IPS-15b (cell line): ENCODE measurements at regions not wholly inside any gene's neighbourhood (a gene's known extent, or its start where the extent isn't known, plus 50 kb on each side); places are given as distances from the start of the nearest gene placed in this dataset.
"Not testable (repeated sequence)": the region's sequence is repeated elsewhere in the genome, so short reads cannot be mapped to it uniquely, and the experiment has no call there.

Experiments
- H3K27me3 ChIP-seq: one replicate; pipeline ENCODE4 v1.6.1; 2013; ENCODE audit warnings: low read length; ENCODE audit not compliant: control insufficient read depth, insufficient read depth
- H3K36me3 ChIP-seq: one replicate; pipeline ENCODE4 v1.6.1; 2013; ENCODE audit warnings: low read length; ENCODE audit not compliant: control insufficient read depth, insufficient read depth
- H3K4me1 ChIP-seq: one replicate; pipeline ENCODE4 v1.6.1; 2013; ENCODE audit warnings: mild to moderate bottlenecking, low read length; ENCODE audit not compliant: control insufficient read depth, insufficient read depth
- H3K4me3 ChIP-seq: one replicate; pipeline ENCODE4 v1.5.1; 2013; ENCODE audit warnings: low read depth, low read length
- H3K9ac ChIP-seq: one replicate; pipeline ENCODE4 v1.6.1; 2013; ENCODE audit warnings: low read depth, mild to moderate bottlenecking, low read length
- H3K9me3 ChIP-seq: one replicate; pipeline ENCODE4 v1.6.1; 2013; ENCODE audit warnings: mild to moderate bottlenecking, low read length; ENCODE audit not compliant: control insufficient read depth, insufficient read depth

DNA sequence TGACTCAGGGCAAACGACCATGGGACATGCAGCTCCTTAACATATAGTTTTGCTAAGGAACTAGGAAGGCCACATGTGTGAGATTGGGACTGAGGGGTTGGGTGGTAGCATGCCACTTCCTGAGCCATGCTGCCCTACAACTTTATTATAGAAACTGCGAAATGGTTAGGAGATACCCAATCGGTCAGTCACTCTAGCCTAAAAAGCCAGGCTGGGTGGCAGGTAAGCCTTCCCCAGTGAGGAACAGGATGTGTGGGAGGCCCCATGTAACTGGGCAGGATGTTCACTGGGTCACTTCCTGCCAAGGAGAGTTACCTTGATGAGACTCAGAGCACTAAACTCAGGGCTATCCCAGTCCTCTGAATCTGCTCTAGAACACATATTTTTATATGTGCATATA, 123.5 kb downstream of the MAP3K7 start:
- H3K27me3 ChIP-seq, result no peaks in the 10 kb centered on the region
- H3K9me3 ChIP-seq, result no peaks in the 10 kb centered on the region
- H3K4me3 ChIP-seq, result no peak overlapping the region
- H3K4me1 ChIP-seq, result peaks cover 4% of the 10 kb centered on the region
- H3K36me3 ChIP-seq, result no peaks in the 10 kb centered on the region
- H3K9ac ChIP-seq, result no peak overlapping the region

DNA sequence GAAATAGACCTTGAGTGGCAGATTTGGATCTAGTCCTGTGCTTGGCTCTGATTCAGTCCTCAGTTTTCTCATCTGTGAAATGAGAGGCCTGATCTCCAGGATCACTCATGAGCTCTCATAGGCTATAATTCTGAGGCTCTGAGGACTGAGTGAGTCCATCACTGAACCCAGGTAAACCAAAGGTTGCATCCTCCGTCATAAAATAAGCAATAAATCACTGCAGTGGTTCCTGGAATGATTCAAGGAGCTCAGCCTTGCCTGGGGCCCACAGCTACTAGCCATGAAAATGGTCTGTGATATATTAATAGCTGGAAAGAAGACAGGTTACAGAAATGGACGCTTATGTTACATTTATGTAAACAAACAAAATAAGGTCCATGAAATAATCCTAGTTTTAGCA, 124.8 kb downstream of the MAP3K7 start:
- H3K4me3 ChIP-seq, result no peak overlapping the region
- peaks cover 4% of the 10 kb centered on the region for H3K4me1 ChIP-seq
- no peak overlapping the region for H3K9ac ChIP-seq
- no peaks in the 10 kb centered on the region for H3K9me3 ChIP-seq
- no peaks in the 10 kb centered on the region for H3K27me3 ChIP-seq
- no peaks in the 10 kb centered on the region for H3K36me3 ChIP-seq

DNA sequence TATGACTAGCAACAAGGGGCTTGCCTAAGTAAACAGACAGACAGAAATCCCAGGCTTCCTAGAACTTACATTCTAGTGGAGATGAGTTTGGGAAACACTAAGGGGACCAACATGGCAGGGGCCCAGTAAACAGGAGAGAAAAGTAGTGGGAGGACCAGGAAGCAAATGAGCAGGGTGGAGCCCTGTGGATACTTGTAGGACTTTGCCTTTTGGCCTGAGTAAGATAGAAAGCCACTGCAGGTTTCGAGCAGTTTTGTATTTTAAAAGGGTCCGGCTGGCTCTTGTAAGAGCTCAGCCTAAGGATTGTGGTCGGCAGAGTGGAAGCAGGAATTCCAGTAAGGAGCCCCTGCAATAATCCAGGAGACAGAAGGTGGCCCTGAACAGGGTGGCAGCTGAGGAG, 125.5 kb downstream of the MAP3K7 start:
- H3K27me3 ChIP-seq, result no peaks in the 10 kb centered on the region
- no peak overlapping the region for H3K4me3 ChIP-seq
- peaks cover under 1% of the 10 kb centered on the region for H3K4me1 ChIP-seq
- no peaks in the 10 kb centered on the region for H3K9me3 ChIP-seq
- H3K9ac ChIP-seq, result no peak overlapping the region
- no peaks in the 10 kb centered on the region for H3K36me3 ChIP-seq

DNA sequence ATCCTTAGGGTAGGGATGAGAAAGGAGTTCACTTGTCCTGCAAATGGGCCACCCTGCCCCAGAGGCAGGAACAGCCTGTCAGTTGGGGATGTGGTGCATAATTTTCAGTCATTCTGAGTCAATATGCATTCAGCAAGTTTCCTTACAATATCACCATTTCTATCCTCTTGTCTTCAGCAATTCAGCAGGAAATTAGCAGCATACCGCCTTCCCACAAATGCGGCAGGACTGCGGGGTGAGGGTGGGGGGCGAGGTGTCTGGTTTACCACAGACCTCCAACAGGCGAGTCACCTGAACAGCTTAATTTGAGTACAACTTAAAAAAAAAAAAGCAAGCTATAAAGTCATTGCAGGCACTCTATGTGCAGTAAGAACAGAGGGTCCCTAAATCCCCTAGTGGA, 126.8 kb downstream of the MAP3K7 start:
- Histone ChIP-seq H3K4me1 (no peaks in the 10 kb centered on the region), H3K9me3 (no peaks in the 10 kb centered on the region), H3K9ac (no peak overlapping the region), H3K36me3 (no peaks in the 10 kb centered on the region), H3K27me3 (no peaks in the 10 kb centered on the region), H3K4me3 (no peak overlapping the region)

DNA sequence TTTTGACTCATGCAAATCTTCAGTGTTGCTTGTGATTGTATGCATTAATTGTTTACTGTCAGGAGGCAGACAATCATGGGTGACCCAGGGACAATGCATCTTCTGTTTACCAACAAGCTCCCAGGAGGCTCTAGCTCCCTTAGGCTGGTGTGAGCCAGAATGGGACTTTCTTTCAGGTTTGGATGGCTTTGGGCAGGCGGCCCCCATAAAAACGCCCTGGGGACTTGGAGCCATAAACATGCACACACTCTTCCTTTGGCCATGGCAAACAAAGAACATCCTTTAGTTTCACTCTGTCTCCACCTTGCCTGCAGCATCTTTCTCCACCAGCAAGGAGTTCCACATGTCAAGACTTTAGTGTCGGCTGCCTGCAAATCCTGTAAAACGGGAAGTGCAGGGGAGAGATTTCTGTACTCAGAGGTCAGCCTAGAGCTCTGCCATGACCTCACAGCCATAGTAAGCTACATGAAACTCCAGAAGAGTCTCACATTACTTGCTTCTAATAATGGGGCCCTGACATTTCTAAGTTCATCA, 127.6 kb downstream of the MAP3K7 start:
- Histone ChIP-seq H3K27me3 (no peaks in the 10 kb centered on the region), H3K36me3 (no peaks in the 10 kb centered on the region), H3K4me3 (no peak overlapping the region), H3K9me3 (no peaks in the 10 kb centered on the region), H3K9ac (no peak overlapping the region), H3K4me1 (no peaks in the 10 kb centered on the region)

DNA sequence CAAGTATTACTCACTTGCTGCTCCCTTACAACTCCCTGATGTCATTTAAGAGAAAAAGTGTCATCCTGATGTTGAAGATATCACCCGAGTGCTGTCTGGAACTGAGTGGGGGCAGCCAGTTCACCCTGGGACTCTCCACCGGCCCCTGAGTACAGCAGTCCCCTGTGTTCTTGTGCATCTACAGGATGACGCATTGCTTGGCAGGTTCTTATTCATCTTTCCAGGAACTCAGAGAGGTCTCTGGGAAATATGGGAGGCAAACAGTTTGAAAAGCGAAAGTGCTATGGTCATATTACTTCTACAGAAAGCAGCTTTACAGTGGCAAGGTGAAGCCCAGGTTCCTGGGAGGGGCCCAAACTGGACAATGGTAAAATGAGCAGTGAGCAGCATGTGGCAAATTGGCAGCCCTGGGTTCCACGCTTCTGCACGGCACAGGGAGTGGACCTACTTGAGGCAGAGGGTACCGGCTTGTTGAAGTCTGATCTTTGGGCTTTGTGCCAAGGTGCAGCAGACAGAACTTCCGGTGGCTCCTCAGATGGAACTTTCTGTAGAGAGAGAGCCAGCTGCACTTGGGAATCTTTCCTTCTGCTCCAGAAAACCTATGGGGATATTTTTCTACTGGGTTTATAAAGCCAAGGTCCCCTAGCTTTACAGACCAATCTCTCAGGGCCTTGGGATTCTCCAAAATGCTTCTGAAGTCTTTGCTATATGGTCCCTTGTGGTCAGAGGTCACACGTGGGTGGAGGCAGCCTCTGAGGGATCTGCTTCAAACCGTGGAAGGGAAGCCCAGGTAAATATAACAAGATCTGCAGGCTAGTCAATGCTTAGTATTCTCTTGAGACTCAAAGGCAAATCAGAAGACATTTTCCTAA, 128.3 kb downstream of the MAP3K7 start:
- Histone ChIP-seq H3K4me1 (no peaks in the 10 kb centered on the region), H3K9ac (no peak overlapping the region), H3K4me3 (no peak overlapping the region), H3K9me3 (no peaks in the 10 kb centered on the region), H3K27me3 (no peaks in the 10 kb centered on the region), H3K36me3 (no peaks in the 10 kb centered on the region)

DNA sequence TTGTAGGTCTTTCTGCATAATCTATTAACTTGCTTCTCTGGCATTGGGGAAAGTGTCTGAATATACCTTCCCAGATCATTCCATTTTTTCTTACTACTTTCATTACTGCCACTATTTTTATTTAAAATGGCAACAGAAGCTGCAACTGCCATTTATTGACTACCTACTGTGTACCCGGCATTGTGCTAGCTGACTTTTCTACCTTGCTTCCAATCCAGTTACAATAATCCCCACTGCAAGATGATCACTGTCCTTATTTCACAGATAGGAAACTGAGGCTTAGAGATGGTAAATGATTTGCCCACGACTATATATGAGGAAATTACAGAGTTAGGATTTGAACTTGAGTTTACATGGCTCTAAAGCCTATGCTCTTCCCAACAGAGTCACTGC, 129.0 kb downstream of the MAP3K7 start:
- no peaks in the 10 kb centered on the region for H3K4me1 ChIP-seq
- H3K9ac ChIP-seq, result no peak overlapping the region
- no peak overlapping the region for H3K4me3 ChIP-seq
- no peaks in the 10 kb centered on the region for H3K9me3 ChIP-seq
- H3K27me3 ChIP-seq, result no peaks in the 10 kb centered on the region
- no peaks in the 10 kb centered on the region for H3K36me3 ChIP-seq

DNA sequence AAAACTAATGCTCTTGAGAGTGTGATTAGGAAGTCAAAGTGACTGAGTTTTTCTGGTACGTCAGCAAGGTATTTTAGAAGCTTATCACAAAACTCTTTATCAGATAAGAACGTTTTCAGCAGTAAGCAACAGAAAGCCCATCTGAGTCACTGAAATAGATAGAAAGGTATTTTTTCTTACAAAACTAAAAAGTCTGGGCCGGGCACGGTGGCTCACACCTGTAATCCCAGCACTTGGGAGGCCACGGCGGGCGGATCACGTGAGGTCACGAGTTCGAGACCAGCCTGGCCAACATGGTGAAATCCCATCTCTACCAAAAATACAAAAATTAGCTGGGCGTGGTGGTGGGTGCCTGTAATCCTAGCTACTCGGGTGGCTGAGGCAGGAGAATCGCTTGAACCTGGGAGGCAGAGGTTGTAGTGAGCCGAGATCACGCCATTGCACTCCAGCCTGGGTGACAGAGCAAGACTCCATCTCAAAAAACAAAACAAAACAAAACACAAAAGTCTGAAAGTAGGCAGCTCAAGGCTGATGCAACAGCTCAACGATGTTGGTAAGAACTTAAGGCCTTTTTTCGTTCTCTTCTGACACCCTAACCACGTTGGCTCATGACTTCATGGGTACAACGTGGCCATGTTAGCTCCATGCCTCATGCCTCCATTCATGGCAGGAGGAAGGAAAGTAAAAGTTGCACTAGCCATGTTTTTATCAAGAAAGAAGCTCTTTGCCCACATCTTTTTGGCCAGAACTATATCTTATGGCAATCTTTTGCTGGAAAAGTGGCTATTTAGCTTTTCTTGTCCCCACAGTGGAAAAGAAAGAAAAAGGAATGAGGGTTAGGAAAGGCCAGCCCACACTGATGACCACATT, 129.6 kb downstream of the MAP3K7 start:
- not testable (repeated sequence) for H3K27me3 ChIP-seq, H3K36me3 ChIP-seq, H3K9me3 ChIP-seq, H3K4me3 ChIP-seq, H3K4me1 ChIP-seq, H3K9ac ChIP-seq

DNA sequence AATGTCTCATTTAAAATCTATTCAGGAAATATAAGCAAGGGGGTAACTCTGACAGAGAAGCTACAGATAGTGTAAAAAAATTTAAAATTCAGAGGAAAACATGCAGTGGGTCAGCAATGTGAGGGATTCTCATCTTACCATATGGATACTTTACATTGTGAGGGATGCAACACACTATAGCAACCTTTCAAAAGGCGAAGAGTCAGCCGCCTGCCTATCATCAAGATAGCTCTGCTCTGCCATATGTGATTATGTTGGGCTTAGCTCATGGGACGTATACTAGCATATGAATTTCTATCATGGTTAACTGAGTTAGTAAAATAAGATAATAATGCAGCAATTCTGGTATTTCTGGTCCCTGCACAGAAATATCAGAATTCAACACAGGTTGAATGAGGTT, 130.9 kb downstream of the MAP3K7 start:
- Histone ChIP-seq H3K27me3 (no peaks in the 10 kb centered on the region), H3K4me3 (no peak overlapping the region), H3K4me1 (peaks cover 2% of the 10 kb centered on the region), H3K9me3 (no peaks in the 10 kb centered on the region), H3K36me3 (no peaks in the 10 kb centered on the region), H3K9ac (no peak overlapping the region)

DNA sequence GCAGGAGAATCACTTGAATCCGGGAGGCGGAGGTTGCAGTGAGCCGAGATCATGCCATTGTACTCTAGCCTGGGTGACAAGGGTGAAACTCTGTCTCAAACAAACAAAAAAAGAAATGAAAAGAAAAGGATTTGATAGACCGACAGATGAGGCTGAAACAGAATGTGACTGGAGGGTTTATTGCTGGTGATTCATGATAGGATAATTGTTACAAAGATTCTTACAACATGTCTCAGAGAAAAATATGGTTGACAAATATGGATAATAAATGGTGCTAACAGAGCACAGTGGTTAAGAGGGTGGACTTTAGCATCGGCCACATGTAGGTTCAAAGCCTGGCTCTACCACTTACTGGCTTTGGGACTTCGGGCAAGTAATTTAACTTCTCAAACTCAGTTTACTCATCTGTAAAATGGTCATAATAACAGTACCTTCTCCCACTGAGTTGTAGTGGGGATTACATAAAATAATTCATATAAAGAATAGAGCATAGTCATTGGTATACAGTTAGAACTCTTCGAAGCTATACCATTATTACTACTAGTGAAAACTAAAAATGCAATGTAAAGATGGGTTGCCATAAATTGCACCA, 131.9 kb downstream of the MAP3K7 start:
- no peak overlapping the region for H3K4me3 ChIP-seq
- no peaks in the 10 kb centered on the region for H3K9me3 ChIP-seq
- H3K4me1 ChIP-seq, result peaks cover 13% of the 10 kb centered on the region
- no peaks in the 10 kb centered on the region for H3K27me3 ChIP-seq
- H3K9ac ChIP-seq, result no peak overlapping the region
- H3K36me3 ChIP-seq, result no peaks in the 10 kb centered on the region

DNA sequence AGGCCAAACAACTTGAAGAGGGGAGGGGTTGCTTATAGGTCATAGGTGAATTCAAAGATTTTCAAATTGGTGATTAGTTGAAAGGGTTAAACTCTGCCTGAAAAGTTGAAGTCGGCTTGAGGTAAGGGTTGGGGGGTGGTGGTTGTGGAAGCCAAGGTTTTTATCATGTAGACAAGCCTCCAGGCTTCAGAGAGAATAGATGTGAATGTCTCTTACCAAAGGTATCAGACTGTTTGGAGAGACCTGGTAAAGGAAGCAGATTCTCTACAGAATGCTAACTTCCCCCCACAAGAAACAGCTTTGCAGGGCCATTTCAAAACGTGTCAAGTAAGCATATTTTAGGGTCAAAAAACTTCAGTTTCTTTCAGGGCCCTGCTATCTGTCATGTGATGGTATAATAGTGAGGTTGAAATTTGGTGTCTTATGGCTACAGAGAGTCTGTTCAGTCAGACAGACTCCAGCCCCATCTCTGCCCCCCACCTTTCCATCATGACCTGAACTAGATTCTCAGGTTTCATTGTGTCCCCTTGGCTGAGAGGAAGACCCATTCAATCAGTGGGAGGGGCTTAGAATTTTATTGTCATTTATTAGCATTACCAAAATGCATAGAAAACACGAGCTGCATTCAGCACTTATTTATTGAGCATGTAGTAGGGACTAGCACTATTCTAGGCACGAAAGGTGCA, 136.5 kb downstream of the MAP3K7 start:
- H3K27me3 ChIP-seq, result no peaks in the 10 kb centered on the region
- H3K36me3 ChIP-seq, result no peaks in the 10 kb centered on the region
- H3K9ac ChIP-seq, result no peak overlapping the region
- H3K4me1 ChIP-seq, result peaks cover 20% of the 10 kb centered on the region
- no peaks in the 10 kb centered on the region for H3K9me3 ChIP-seq
- peak overlapping the region; percentile 14 for H3K4me3 ChIP-seq
